Brain microvascular endothelial cell (primary cell): ENCODE measurements at regions not wholly inside any gene's neighbourhood (a gene's known extent, or its start where the extent isn't known, plus 50 kb on each side); places are given as distances from the start of the nearest gene placed in this dataset.

Experiments used
- DNase-seq: peaks from one replicate; pipeline ENCODE4 v3.0.0-alpha.2; 2020
- H3K27ac ChIP-seq: fragments of 250-450 bp; sonication (Bioruptor Pico); 2 replicates; pipeline ENCODE4 v1.5.1; 2020; ENCODE audit warnings: mild to moderate bottlenecking, moderate library complexity
- H3K27me3 ChIP-seq: fragments of 250-450 bp; sonication (Bioruptor Pico); replicated peaks from 2 replicates; pipeline ENCODE4 v1.5.1; 2020; ENCODE audit warnings: mild to moderate bottlenecking
- H3K36me3 ChIP-seq: fragments of 250-450 bp; sonication (Bioruptor Pico); replicated peaks from 2 replicates; pipeline ENCODE4 v1.5.1; 2020; ENCODE audit warnings: mild to moderate bottlenecking
- H3K4me3 ChIP-seq: 2 replicates; pipeline ENCODE4 v1.5.1; 2011; ENCODE audit warnings: low read depth, mild to moderate bottlenecking, control low read depth, low read length, moderate library complexity
- in situ Hi-C: cut with HindIII; loops from 2 replicates; pipeline ENCODE4 v1.10.0; 2017; ENCODE audit warnings: low sequenced_read_pairs, low pct_ligation_motif_present
- TF ChIP-seq, protein P1 (sequence below): IDR thresholded peaks from 2 replicates; pipeline ENCODE4 v1.5.1; 2011; ENCODE audit warnings: low read depth, mild to moderate bottlenecking, moderate library complexity, low read length, control low read depth, inconsistent platforms; ENCODE audit errors: missing control alignments

DNA sequence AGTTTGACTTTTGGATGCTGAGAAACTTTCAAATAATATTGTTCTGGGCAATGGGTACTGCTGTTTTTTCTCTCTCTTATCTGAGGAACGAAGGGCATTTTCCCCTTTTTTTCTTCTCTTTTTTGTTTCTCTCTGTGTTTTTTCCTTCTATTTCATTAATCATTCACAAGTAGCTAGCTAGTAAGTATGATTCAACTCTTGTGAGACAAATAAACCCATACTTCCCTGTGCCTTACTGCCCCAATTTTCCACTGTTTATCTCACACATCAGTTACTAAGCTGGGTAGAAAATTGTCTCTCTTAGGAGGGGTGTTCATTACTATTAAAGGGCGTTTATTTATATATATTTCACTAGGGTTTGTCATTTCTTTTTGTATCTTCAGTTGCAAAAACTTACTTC is 437.6 kb downstream of the RERGL start:
- TF ChIP-seq, protein P1, sequence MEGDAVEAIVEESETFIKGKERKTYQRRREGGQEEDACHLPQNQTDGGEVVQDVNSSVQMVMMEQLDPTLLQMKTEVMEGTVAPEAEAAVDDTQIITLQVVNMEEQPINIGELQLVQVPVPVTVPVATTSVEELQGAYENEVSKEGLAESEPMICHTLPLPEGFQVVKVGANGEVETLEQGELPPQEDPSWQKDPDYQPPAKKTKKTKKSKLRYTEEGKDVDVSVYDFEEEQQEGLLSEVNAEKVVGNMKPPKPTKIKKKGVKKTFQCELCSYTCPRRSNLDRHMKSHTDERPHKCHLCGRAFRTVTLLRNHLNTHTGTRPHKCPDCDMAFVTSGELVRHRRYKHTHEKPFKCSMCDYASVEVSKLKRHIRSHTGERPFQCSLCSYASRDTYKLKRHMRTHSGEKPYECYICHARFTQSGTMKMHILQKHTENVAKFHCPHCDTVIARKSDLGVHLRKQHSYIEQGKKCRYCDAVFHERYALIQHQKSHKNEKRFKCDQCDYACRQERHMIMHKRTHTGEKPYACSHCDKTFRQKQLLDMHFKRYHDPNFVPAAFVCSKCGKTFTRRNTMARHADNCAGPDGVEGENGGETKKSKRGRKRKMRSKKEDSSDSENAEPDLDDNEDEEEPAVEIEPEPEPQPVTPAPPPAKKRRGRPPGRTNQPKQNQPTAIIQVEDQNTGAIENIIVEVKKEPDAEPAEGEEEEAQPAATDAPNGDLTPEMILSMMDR: no peak
- Histone ChIP-seq H3K4me3 (no peak overlapping the region), H3K27me3 (no peaks in the 10 kb centered on the region), H3K36me3 (no peaks in the 10 kb centered on the region), H3K27ac (no peak overlapping the region)
- in situ Hi-C loops: no loop called here
- DNase-seq: no peak

DNA sequence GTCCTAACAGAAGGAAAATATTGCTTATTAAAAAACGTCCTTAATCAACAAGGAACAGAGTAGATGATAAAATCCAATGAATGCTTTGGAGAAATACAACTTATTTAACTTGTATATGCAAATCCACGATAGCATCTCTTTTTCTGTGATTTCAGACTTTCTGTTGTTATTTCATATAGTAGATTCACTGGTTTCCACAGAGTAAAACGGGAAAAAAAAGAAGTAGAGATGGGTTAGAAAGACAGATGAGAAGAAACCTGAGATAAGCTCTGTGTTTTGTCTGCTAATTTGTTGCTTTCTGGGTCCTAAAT is 447.7 kb downstream of the RERGL start:
- Histone ChIP-seq H3K27ac (no peak overlapping the region), H3K4me3 (no peak overlapping the region), H3K27me3 (no peaks in the 10 kb centered on the region), H3K36me3 (no peaks in the 10 kb centered on the region)
- TF ChIP-seq, protein P1: no peak
- in situ Hi-C loops: no loop called here
- DNase-seq: no peak

DNA sequence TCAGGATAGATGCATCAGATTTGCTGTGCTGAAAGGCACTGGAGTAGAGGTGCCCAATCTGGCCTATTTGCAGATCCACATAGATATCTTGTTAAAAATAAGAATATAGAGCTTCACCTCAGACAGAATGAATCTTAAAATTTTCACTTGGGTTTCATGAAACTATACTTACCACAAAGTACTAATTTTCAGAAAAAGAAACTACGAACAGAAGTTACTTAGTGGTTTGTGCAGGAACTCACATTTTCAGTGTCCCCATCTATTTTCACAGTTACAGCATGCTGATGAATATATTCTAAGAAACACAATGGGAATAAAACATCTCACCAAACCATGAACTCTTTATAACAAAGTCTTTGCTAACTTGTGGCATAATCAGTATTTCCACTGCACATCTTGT is 449.4 kb downstream of the RERGL start:
- DNase-seq: no peak
- in situ Hi-C loops: no loop called here
- Histone ChIP-seq H3K27me3 (no peaks in the 10 kb centered on the region), H3K27ac (no peak overlapping the region), H3K4me3 (no peak overlapping the region), H3K36me3 (no peaks in the 10 kb centered on the region)
- TF ChIP-seq, protein P1: no peak

DNA sequence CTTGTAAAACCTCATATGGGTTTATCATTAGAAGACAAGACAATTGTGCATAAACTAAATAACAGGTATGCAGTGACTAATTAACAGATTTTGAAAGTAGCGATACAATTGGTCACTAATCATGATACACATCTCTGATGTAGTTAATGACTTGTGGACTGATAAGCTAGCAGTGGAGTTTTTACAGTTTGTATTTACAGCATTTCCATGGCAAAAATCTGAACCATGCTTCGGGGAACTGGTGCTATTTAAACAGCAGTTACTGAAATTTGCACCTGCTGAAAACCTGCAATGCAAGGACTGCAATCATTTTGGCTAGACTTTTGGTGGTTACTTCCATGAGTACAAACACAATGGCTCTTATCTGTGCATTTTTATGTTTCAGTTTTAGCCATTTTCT is 471.2 kb downstream of the RERGL start:
- TF ChIP-seq, protein P1: no peak
- Histone ChIP-seq H3K36me3 (no peaks in the 10 kb centered on the region), H3K27me3 (no peaks in the 10 kb centered on the region), H3K27ac (no peak overlapping the region), H3K4me3 (no peak overlapping the region)
- no peak for DNase-seq
- in situ Hi-C loops: no loop called here

DNA sequence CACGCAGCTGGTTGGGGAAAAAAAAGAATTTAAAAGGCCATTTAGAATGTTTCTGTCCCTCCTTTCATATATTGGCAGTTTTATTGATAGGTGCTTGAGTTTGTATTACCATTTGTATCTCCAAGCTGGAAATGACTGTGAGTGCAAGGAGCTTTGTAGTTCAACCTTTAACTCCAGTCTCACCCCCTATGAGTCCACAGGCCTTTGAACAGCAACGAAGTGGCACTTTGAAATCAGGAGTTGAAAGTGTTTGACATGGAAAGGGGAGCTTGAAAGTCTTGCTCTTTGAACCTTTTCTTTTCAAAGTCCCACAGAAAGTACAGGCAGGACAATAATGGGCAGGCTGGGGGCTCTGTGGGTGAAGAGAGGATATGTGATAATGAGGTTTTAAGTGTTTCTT is 480.3 kb downstream of the RERGL start:
- H3K27me3 ChIP-seq: no peaks in the 10 kb centered on the region
- in situ Hi-C loops: no loop called here
- H3K4me3 ChIP-seq: no peak overlapping the region
- H3K27ac ChIP-seq: no peak overlapping the region
- TF ChIP-seq, protein P1: no peak
- H3K36me3 ChIP-seq: no peaks in the 10 kb centered on the region
- DNase-seq: no peak

DNA sequence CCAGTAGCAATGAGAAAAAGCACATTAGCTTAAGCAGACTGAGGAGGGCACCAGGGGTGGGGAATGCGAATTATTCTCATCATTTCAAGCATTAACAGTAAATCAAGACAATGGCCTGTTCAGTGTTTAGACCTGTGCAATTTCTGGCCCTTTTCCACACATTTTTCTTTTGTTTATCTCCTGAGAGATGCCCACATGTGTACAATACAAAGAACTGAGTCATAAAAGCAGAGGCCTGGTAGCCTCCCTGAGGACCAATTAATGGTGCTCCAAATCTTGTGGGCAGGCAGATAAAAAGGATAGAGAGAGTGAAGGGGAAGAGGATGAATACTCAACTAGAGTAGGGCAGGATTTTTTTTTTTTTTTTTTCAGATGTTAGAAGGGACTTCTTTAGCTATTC is 480.8 kb downstream of the RERGL start:
- TF ChIP-seq, protein P1: no peak
- H3K36me3 ChIP-seq: no peaks in the 10 kb centered on the region
- no peak overlapping the region for H3K4me3 ChIP-seq
- no peaks in the 10 kb centered on the region for H3K27me3 ChIP-seq
- DNase-seq: no peak
- in situ Hi-C loops: no loop called here
- no peak overlapping the region for H3K27ac ChIP-seq
